Thyroid gland (tissue), 4 donors: ENCODE measurements at regions not wholly inside any gene's neighbourhood (a gene's known extent, or its start where the extent isn't known, plus 50 kb on each side); places are given as distances from the start of the nearest gene placed in this dataset.
"Not testable (repeated sequence)": the region's sequence is repeated elsewhere in the genome, so short reads cannot be mapped to it uniquely, and the experiment has no call there.

ENCODE experiments used
- DNase-seq, 2 donors: peaks; one replicate each; pipeline ENCODE4 v3.0.0-alpha.2; 2019
- H3K27ac ChIP-seq, 3 donors: fragments of 200-600 bp; sonication (generic); 1 replicate in 2 of 3; 2 replicates in 1 of 3; pipeline ENCODE4 v1.5.1; 2016 to 2019; ENCODE audit warnings: mild to moderate bottlenecking in 1 of 3, moderate library complexity in 1 of 3
- H3K27me3 ChIP-seq: fragments of 200-600 bp; sonication (generic); one replicate; pipeline ENCODE4 v1.5.1; 2019
- H3K36me3 ChIP-seq, 2 donors: fragments of 200-600 bp; sonication (generic); one replicate each; pipeline ENCODE4 v1.5.1; 2016 to 2019
- H3K4me1 ChIP-seq, 2 donors: fragments of 200-600 bp; sonication (generic); one replicate each; pipeline ENCODE4 v1.5.1; 2017 to 2019
- H3K4me3 ChIP-seq, 3 donors: fragments of 200-600 bp; sonication (generic); replicated peaks in 1 of 3; 1 replicate in 2 of 3; 2 replicates in 1 of 3; pipeline ENCODE4 v1.5.1; 2016; ENCODE audit warnings: mild to moderate bottlenecking in 1 of 3
- H3K9me3 ChIP-seq: fragments of 200-600 bp; sonication (generic); one replicate; pipeline ENCODE4 v1.5.1; 2017
- POLR2A ChIP-seq, 2 donors: fragments of 450-650 bp; IDR thresholded peaks; one replicate each; pipeline ENCODE4 v1.6.1; 2017; ENCODE audit warnings: antibody characterized with exemption in 2 of 2, mild to moderate bottlenecking in 2 of 2, moderate library complexity in 1 of 2
- WGBS, 2 donors: methylation state at CpG; one replicate each; pipeline ENCODE4 v1.1.5; 2017; 5-methylcytosine and 5-hydroxymethylcytosine counted together
- intact Hi-C: fragments of 100-400 bp; cut with DNase I; formaldehyde crosslinking; loops from one replicate; pipeline ENCODE4 v1.15.1; 2023
- TF ChIP-seq, protein P1 (sequence below), 6 experiments: fragments of 200-600 bp in 3 of 6; fragments of 450-650 bp in 3 of 6; sonication (generic) in 3 of 6; IDR thresholded peaks; one replicate each; pipeline ENCODE4 v1.5.1; 2016 to 2019; ENCODE audit warnings: antibody characterized with exemption in 6 of 6, mild to moderate bottlenecking in 2 of 6, inconsistent platforms in 1 of 6, moderate library complexity in 1 of 6

DNA sequence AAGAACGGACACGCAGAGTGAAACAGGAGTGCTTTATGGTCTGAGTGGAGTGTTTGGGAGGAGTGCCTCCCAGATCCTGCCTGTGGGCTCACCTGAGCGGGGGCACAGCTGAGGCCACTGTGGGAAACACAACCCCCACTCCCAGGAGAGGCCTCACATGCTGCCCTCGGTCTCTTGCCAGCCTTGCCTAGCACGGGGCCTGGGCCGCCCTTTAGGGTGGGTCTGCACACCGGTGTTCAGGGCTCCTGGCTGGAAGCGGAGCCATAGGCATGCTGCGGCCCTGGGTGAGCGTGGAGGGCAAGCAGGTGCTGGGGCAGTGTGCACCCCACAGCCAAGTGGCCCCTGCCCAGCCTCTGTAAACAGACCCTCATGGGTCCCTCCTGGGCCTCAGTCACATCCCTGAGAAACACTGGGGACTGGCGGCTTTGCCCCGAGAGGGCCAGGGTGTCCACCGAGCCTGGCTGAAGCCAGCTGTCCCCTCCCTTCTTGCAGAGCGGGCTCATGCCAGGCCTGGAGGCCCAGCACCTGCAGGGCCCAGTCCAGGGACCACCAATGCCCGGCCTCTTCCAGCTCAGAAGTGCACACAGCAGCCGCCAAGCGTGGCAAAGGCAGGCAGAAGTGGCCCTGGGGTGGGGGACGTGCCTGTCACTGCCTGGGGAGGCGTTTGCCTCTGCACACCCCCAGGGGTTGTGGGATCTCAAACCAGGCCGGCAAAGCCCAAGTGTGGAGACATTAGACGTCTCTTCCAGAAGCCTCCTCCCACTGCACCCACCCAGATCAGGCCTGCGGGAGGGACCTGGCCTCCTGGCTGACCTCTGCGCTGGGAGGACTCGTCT lies 305.9 kb downstream of the CCDC74A start:
- H3K4me3 ChIP-seq, H3K27me3 ChIP-seq, DNase-seq, H3K36me3 ChIP-seq, H3K27ac ChIP-seq, H3K9me3 ChIP-seq, H3K4me1 ChIP-seq, intact Hi-C loops: not testable (repeated sequence)
- WGBS, 2 donors: 92 to 93% methylated on average over 5 to 10 of the region's 24 CpGs

DNA sequence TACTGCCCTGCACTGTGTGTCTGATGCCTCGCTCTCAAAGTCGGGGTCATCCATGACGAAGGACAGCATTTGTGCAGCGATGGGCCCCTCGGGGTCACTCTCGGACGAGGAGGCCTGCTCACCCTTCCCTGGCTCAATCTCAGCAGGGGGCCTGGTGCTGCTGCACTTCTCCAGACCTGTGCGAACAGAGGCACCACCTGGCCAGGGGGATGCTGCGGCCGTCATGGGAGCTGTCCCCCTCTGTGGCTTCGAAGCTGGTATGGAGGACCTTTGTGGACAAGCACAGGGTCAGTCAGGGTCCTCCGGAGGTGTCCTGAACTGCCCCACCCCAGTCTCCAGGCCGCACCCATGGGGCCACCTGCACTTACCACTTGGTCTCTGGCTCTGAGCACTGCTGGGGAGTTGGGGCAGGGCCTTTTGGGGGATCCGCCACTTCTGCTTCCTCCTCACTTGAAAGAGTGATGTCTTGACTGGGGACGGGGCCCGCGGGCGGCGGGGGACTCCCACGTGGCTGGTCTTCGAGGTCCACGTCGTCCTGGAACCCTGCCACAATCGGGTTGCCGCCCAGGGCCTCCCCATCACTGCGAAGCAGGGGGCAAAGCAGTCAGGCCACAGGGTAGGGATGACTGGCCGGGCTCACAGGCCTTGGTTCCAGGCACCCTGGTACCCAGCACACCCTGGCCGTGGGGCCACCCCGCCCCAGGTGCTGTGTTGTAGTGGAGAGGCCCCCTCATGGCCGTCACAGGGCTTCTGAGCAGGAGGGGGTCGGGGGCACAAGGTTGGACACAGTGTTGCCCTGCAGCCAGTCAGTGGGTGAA lies 306.7 kb downstream of the CCDC74A start:
- H3K27ac ChIP-seq, DNase-seq, H3K36me3 ChIP-seq, H3K4me3 ChIP-seq, H3K27me3 ChIP-seq, H3K4me1 ChIP-seq, intact Hi-C loops, H3K9me3 ChIP-seq: not testable (repeated sequence)
- 78 to 87% methylated on average over 11 to 12 of the region's 31 CpGs for WGBS, 2 donors

DNA sequence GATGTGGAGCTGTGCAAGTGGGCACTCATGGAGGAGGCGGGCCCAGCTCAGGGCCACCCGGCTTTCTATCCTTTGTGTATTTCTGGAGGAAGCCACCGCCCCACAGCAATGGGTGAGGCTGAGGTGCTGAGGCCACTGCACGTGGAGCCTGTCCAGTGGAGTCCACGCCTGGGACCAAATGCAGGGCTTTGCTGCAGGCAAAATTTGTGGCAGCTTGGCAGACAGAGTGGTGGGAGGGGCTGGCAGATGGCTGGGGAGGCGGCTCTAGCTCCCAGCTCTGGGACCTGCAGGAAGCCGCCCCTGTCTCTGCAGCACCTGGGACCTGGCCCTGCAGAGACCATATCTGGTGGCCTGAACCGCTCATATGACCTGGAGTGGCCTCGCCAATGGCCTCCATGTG lies 307.3 kb downstream of the CCDC74A start:
- H3K4me3 ChIP-seq, H3K4me1 ChIP-seq, H3K27me3 ChIP-seq, H3K27ac ChIP-seq, H3K9me3 ChIP-seq, intact Hi-C loops, H3K36me3 ChIP-seq, DNase-seq: not testable (repeated sequence)
- 94 to 96% methylated on average over 4 to 5 of the region's 9 CpGs for WGBS, 2 donors

DNA sequence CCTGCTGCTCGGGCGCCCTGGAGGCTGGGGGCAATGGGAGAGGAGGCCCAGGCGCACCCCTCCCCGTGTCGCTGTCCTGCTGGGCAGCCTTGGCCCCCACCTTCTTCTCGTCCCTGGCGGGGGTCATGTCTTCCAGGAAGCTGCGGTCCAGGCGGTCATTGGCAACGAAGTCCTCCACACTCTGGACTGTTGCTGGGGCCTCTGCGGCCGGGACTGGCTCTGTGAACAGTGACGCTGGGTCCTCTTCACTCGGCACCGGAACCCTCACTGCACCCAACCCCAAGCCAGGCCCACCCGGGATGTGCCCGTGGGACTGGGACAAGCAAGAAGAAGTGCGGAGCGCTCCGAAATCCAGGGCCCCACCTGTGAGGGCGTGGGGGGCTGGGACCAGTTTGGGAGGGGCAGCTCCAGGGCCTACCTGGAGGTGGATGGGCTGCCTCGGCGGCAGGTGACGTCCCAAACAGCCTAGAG lies 308.0 kb downstream of the CCDC74A start:
- H3K36me3 ChIP-seq: no peaks in the 10 kb centered on the region
- H3K4me1 ChIP-seq: no peaks in the 10 kb centered on the region
- WGBS, 2 donors: 83 to 90% methylated on average over 13 to 14 of the region's 24 CpGs
- no peaks in the 10 kb centered on the region for H3K9me3 ChIP-seq
- no peak overlapping the region for H3K27ac ChIP-seq
- TF ChIP-seq, protein P1, sequence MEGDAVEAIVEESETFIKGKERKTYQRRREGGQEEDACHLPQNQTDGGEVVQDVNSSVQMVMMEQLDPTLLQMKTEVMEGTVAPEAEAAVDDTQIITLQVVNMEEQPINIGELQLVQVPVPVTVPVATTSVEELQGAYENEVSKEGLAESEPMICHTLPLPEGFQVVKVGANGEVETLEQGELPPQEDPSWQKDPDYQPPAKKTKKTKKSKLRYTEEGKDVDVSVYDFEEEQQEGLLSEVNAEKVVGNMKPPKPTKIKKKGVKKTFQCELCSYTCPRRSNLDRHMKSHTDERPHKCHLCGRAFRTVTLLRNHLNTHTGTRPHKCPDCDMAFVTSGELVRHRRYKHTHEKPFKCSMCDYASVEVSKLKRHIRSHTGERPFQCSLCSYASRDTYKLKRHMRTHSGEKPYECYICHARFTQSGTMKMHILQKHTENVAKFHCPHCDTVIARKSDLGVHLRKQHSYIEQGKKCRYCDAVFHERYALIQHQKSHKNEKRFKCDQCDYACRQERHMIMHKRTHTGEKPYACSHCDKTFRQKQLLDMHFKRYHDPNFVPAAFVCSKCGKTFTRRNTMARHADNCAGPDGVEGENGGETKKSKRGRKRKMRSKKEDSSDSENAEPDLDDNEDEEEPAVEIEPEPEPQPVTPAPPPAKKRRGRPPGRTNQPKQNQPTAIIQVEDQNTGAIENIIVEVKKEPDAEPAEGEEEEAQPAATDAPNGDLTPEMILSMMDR (IDR thresholded peaks at IDR 0.05): no peak
- no peak for TF ChIP-seq POLR2A (IDR thresholded peaks at IDR 0.05)
- no peak for DNase-seq
- intact Hi-C loops: no loop called here
- H3K4me3 ChIP-seq: no peak overlapping the region
- no peaks in the 10 kb centered on the region for H3K27me3 ChIP-seq

DNA sequence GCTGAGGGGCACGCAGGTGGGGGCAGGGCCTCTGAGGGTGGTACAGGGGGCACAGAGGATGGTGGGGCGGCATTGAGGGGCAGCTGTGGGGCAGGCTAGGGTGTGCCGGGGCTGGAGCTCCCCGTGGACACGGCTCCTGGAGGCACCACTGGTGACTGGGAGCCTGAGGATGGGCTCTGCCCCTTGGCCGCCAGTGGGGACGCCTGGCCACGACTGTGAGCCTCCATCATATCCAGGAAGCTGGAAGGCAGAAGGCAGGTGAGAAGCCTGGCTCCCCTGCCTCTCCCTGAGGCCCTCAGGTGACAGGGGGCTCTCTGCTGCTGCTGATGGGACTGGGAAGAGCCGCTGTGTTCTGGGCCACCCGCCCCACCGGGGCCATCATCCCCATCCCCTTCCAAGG lies 308.4 kb downstream of the CCDC74A start:
- H3K9me3 ChIP-seq, H3K27ac ChIP-seq, H3K27me3 ChIP-seq, H3K36me3 ChIP-seq, intact Hi-C loops, H3K4me3 ChIP-seq, H3K4me1 ChIP-seq, DNase-seq: not testable (repeated sequence)
- 84 to 87% methylated on average over 6 to 7 of the region's 11 CpGs for WGBS, 2 donors

DNA sequence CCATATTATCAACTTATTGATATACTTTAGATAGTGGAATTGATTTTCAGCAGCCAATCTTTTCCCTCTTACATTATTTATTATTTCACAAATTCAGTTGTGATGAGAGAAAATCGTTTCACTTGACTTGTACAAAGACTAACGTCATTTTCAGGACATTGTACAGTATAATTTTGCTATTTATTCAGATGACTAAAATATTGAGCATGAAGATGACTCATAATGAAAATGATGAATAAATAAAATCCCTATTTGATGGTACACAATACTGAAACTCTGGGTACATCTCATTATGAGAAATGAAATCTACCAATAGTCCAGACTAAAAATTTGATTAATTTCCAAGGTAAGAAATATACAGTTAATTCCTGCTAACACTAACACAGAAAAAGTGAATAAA lies 316.4 kb downstream of the CCDC74A start:
- H3K4me3 ChIP-seq, H3K36me3 ChIP-seq, H3K27ac ChIP-seq, H3K9me3 ChIP-seq, intact Hi-C loops, H3K4me1 ChIP-seq, DNase-seq, H3K27me3 ChIP-seq: not testable (repeated sequence)
- WGBS, 2 donors: 63 to 72% methylated on average over 2 of the region's 2 CpGs

DNA sequence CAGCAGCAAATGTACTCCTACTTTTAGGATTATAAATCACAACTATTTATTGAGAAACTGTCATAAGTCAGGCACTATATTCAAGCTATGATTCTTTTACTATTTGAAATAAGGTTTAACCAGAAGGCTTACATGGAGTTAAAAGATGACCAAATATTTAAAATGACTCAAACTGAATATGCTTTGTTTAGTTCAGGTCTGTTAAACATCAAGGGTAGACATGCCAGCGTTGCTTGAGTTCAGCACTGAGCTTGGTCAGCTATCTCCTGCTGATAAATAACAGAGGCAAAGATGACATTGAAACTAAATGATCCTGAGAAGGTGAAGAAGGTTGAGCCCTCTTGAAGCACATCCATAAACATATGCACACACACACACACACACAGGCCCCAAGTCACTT lies 305.6 kb downstream of the ANKRD30BL start:
- intact Hi-C loops, H3K9me3 ChIP-seq, H3K36me3 ChIP-seq, DNase-seq, H3K27me3 ChIP-seq, H3K4me1 ChIP-seq, H3K4me3 ChIP-seq, H3K27ac ChIP-seq: not testable (repeated sequence)
- WGBS, 2 donors: 14 to 26% methylated on average over 1 of the region's 1 CpG

DNA sequence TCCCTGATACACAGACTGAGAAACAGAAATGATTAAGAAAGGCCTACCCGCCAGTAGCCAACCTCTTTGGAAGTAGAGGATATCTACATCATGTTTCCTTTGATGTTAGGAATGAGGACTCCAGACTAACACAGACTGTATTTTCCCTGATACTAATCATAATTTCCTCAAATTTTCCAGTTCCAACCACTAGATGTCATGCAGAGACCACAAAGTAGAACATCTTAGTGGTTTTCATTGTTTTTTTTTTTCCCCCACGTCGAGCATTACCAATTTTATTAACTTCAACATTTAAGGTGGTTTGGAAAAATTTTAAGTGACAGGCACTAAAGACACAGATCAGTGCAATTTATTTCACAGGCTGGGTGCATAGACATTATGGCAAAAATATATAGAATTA lies 303.6 kb downstream of the ANKRD30BL start:
- TF ChIP-seq, protein P1 (IDR thresholded peaks at IDR 0.05): peak in 4 of 6 experiments; percentile 16 to 45 (median 32)
- H3K4me3 ChIP-seq, H3K27me3 ChIP-seq, H3K9me3 ChIP-seq, H3K4me1 ChIP-seq, DNase-seq, H3K36me3 ChIP-seq, H3K27ac ChIP-seq, intact Hi-C loops: not testable (repeated sequence)
- WGBS, 2 donors: 6 to 9% methylated on average over 3 of the region's 3 CpGs
